K562 (cell line): ENCODE measurements at regions not wholly inside any gene's neighbourhood (a gene's known extent, or its start where the extent isn't known, plus 50 kb on each side); places are given as distances from the start of the nearest gene placed in this dataset.
"Not testable (repeated sequence)": the region's sequence is repeated elsewhere in the genome, so short reads cannot be mapped to it uniquely, and the experiment has no call there.

Experiments
- ATAC-seq: fragments of 200-7000 bp; cut with Tn5 transposase; 3 replicates; pipeline ENCODE4 v1.9.1; 2020; ENCODE audit warnings: moderate library complexity
- BruUV-seq: library from RNA; stranded (reverse); fragments of 400-500 nt; replicated peaks from 2 replicates; lab custom pipeline; 2021; lab: Mats Ljungman, UMichigan
- CTCF ChIA-PET: fragments of 300-600 bp; formaldehyde crosslinking; extraction: SDS; loops from one replicate; lab custom pipeline; 2021; ENCODE audit warnings: low intra/inter-chr PET ratio; lab: Yijun Ruan, JAX
- POLR2A ChIA-PET: fragments of 300-600, 350-650 bp; sonication (Branson Sonifier 250); formaldehyde crosslinking; extraction: SDS; loops from one replicate; lab custom pipeline; 2021; ENCODE audit warnings: antibody characterized with exemption, inconsistent platforms; lab: Yijun Ruan, JAX
- DNase-seq, 4 experiments: peaks; one replicate each; pipeline versions ENCODE4 v3.0.0 to v3.0.0-alpha.2; 2011 to 2018; ENCODE audit warnings: low spot score in 3 of 4, mixed read lengths in 3 of 4; ENCODE audit errors: extremely low read depth in 1 of 4
- FAIRE-seq: peaks from 2 replicates; lab custom pipeline; 2011; peaks lifted over from hg19 to GRCh38; lab: Jason Lieb, UNC
- H2AFZ ChIP-seq: 2 replicates; pipeline ENCODE4 v1.6.0; 2011; ENCODE audit warnings: low read depth, low read length, control low read depth, inconsistent platforms
- H3K27ac ChIP-seq: fragments of 200-600 bp; 3 replicates; pipeline ENCODE4 v1.8.0; 2011; ENCODE audit warnings: low read depth, mild to moderate bottlenecking, control low read depth, inconsistent platforms, low read length, moderate library complexity, mixed read lengths; ENCODE audit errors: extremely low read depth
- H3K27me3 ChIP-seq, 2 experiments: fragments of 300-600 bp in 1 of 2; 2 replicates in 1 of 2; 3 replicates in 1 of 2; pipeline versions ENCODE4 v1.6.0 to v1.8.0; 2011; ENCODE audit warnings: inconsistent platforms in 2 of 2, low read length in 2 of 2, mild to moderate bottlenecking in 1 of 2, mixed read lengths in 1 of 2, moderate library complexity in 1 of 2; ENCODE audit not compliant: control insufficient read depth in 2 of 2, insufficient read depth in 2 of 2
- H3K36me3 ChIP-seq: fragments of 300-600 bp; 3 replicates; pipeline ENCODE4 v1.8.0; 2011; ENCODE audit warnings: mild to moderate bottlenecking, low read length, inconsistent platforms; ENCODE audit not compliant: control insufficient read depth, insufficient read depth
- H3K4me1 ChIP-seq, 2 experiments: fragments of 200-600 bp in 1 of 2; replicated peaks in 1 of 2; 2 replicates in 1 of 2; 3 replicates in 1 of 2; pipeline versions ENCODE4 v1.5.1 to v1.8.0; 2011; ENCODE audit warnings: inconsistent platforms in 2 of 2, low read length in 2 of 2, mild to moderate bottlenecking in 1 of 2, mixed read lengths in 1 of 2, moderate library complexity in 1 of 2; ENCODE audit not compliant: control insufficient read depth in 2 of 2, insufficient read depth in 2 of 2
- H3K4me2 ChIP-seq: 2 replicates; pipeline ENCODE4 v1.6.1; 2011; ENCODE audit warnings: low read length, control low read depth, inconsistent platforms, mixed read lengths; ENCODE audit not compliant: insufficient read depth
- H3K4me3 ChIP-seq: fragments of 200-600 bp; sonication (generic), shearing (Covaris generic); 2 replicates; pipeline ENCODE4 v1.5.1; 2016; ENCODE audit warnings: control low read depth, inconsistent platforms
- H3K79me2 ChIP-seq: fragments of 200-600 bp; 3 replicates; pipeline ENCODE4 v1.8.0; 2011; ENCODE audit warnings: low read length, inconsistent platforms; ENCODE audit not compliant: control insufficient read depth, insufficient read depth
- H3K9ac ChIP-seq, 2 experiments: 2 replicates each; pipeline versions ENCODE4 v1.6.0 to v1.6.1; 2011; ENCODE audit warnings: low read depth in 2 of 2, low read length in 2 of 2, control low read depth in 1 of 2, inconsistent platforms in 1 of 2, mild to moderate bottlenecking in 1 of 2, mixed read lengths in 1 of 2; ENCODE audit not compliant: insufficient read depth in 1 of 2
- H3K9me1 ChIP-seq: one replicate; pipeline ENCODE4 v1.6.0; 2011; ENCODE audit warnings: inconsistent platforms, mild to moderate bottlenecking, low read length, moderate library complexity; ENCODE audit not compliant: control insufficient read depth, insufficient read depth
- H3K9me3 ChIP-seq: replicated peaks from 2 replicates; pipeline ENCODE4 v1.5.1; 2011; ENCODE audit warnings: low read depth, low read length, inconsistent platforms; ENCODE audit not compliant: control insufficient read depth, insufficient read depth
- H4K20me1 ChIP-seq: replicated peaks from 2 replicates; pipeline ENCODE4 v1.6.1; 2011; ENCODE audit warnings: low read length, inconsistent platforms, mixed read lengths; ENCODE audit not compliant: control insufficient read depth, insufficient read depth
- WGBS: fragments of 100-300 bp; shearing (Covaris generic); methylation state at CpG from one replicate; pipeline ENCODE4 v1.1.6; 2016; ENCODE audit warnings: low coverage, mixed read lengths; ENCODE audit not compliant: insufficient coverage; ENCODE audit errors: missing lambda C conversion rate; 5-methylcytosine and 5-hydroxymethylcytosine counted together
- in situ Hi-C: fragments of 300-500 bp; cut with MboI; formaldehyde crosslinking; loops from 4 replicates; pipeline ENCODE4 v1.15.0; 2018; ENCODE audit warnings: inconsistent platforms, mixed read lengths
- intact Hi-C: fragments of 100-400 bp; cut with micrococcal nuclease; formaldehyde crosslinking; loops from 2 replicates; pipeline ENCODE4 v1.14.2; 2022
- TF ChIP-seq, protein P1 (sequence below), 3 experiments: IDR thresholded peaks in 2 of 3; conservative IDR thresholded peaks in 1 of 3; 2 replicates each; pipeline ENCODE4 v1.5.1; 2011 to 2012; ENCODE audit warnings: low read length in 3 of 3, mild to moderate bottlenecking in 3 of 3, control low read depth in 2 of 3, improper control_type of control experiment in 1 of 3, inconsistent platforms in 1 of 3, low read depth in 1 of 3, mixed read lengths in 1 of 3, moderate library complexity in 1 of 3; ENCODE audit not compliant: insufficient read depth in 2 of 3

DNA sequence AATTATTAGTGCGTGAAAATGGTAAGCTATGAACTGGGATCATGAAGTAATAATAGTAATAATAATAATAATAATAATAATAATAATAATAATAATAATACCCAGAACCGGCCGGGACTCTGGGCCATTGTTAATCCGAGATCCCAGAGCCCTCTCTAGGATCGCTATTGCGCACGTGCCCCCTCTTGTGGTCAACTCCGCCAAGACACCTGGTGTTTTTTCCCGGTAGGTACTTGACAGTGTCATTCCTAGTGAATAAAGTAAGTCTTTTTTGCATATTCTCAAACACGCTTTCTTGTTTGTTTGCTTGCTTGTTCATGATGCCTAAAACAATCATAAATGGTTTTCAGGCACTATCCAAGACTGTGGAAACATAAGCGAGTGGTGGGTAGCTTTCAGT lies 513.7 kb downstream of the RPIA start:
- in situ Hi-C loops, H3K9ac ChIP-seq, H3K4me3 ChIP-seq, H3K27ac ChIP-seq, H3K9me3 ChIP-seq, H2AFZ ChIP-seq, H3K4me2 ChIP-seq, H4K20me1 ChIP-seq, H3K9me1 ChIP-seq, intact Hi-C loops, POLR2A ChIA-PET, H3K36me3 ChIP-seq, H3K4me1 ChIP-seq, BruUV-seq, H3K27me3 ChIP-seq, CTCF ChIA-PET, H3K79me2 ChIP-seq: not testable (repeated sequence)
- WGBS, result under 1% methylated on average over 11 of the region's 11 CpGs
- TF ChIP-seq, protein P1, sequence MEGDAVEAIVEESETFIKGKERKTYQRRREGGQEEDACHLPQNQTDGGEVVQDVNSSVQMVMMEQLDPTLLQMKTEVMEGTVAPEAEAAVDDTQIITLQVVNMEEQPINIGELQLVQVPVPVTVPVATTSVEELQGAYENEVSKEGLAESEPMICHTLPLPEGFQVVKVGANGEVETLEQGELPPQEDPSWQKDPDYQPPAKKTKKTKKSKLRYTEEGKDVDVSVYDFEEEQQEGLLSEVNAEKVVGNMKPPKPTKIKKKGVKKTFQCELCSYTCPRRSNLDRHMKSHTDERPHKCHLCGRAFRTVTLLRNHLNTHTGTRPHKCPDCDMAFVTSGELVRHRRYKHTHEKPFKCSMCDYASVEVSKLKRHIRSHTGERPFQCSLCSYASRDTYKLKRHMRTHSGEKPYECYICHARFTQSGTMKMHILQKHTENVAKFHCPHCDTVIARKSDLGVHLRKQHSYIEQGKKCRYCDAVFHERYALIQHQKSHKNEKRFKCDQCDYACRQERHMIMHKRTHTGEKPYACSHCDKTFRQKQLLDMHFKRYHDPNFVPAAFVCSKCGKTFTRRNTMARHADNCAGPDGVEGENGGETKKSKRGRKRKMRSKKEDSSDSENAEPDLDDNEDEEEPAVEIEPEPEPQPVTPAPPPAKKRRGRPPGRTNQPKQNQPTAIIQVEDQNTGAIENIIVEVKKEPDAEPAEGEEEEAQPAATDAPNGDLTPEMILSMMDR (IDR thresholded peaks at IDR 0.05 in 2 of 3, conservative IDR thresholded peaks at IDR 0.05 in 1 of 3; ENCODE audit: insufficient read depth in 2 of 3, low read depth in 1 of 3, low read length in 3 of 3), result peak; percentile 43 to 54 (median 54); a peak in 5 of 6 replicates
- FAIRE-seq, result peak; percentile 81
- DNase-seq, result peak; percentile 32 to 50 (median 48)
- ATAC-seq, result peak; percentile 89

DNA sequence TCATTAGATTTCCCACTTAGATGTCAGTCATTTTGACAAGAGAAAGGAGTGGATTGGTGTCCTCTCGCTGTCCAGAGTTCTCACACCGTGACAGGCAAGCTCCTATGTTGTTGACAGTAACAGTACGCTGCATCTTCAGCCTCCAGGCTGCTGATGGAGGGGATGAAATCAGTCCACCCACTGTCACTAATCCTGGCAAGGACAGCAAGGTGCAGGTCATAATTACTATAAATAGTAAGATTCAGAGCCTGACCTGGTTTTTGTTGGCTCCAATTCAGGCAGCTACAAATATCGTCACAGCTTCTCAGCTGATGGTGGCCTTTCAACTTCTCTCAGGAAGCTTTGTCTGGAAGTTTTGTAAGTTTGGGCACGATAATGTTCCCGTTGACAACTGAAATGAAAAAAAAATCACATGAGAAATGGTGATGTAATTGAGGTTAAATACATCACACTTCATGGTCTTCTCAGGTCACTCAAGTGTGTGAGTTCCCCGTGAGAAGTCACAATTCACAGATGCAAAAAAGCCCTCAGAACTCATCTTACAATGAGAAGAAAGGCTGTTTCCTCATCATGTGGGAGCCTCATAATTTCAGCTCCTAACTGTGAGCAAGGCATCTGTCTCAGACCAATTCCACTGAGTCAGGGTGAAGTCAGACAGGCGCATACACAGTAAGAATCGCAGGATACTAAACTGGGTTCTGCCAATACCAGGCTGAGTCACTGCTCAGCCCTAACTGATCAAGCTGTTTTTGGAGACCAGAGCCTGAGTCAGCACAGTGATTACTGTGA lies 516.9 kb downstream of the RPIA start:
- H3K9me1 ChIP-seq, H3K4me2 ChIP-seq, H3K27ac ChIP-seq, H3K27me3 ChIP-seq, H3K9me3 ChIP-seq, intact Hi-C loops, H3K4me3 ChIP-seq, DNase-seq, H4K20me1 ChIP-seq, FAIRE-seq, POLR2A ChIA-PET, ATAC-seq, H3K79me2 ChIP-seq, BruUV-seq, H3K36me3 ChIP-seq, in situ Hi-C loops, CTCF ChIA-PET, H2AFZ ChIP-seq, H3K4me1 ChIP-seq, H3K9ac ChIP-seq: not testable (repeated sequence)
- WGBS, result 1% methylated on average over 8 of the region's 9 CpGs

DNA sequence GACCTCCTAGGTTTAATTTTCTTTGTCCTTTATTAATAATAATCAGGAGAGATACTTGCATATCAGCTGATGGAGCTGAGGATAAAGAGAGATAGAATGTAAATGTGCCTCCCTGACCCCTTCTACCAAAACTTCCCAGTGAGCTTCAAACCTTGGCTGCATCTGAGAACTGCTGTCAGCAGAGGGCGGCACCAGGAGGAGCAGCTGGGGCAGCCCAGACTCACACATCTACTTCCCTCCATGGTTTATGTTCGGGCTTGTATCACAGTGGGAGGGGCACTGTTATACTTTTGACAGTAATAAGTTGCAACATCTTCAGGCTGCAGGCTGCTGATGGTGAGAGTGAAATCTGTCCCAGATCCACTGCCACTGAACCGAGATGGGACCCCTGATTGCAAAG lies 521.7 kb downstream of the RPIA start:
- WGBS, result 0% methylated on average over 3 of the region's 3 CpGs
- ATAC-seq (peak; percentile 68; the same call in 2 of the 3 replicates), DNase-seq (peak in 1 of 4 experiments; percentile 6)
- H3K36me3 ChIP-seq, H3K4me1 ChIP-seq, in situ Hi-C loops, intact Hi-C loops, H3K27ac ChIP-seq, FAIRE-seq, H2AFZ ChIP-seq, H4K20me1 ChIP-seq, CTCF ChIA-PET, H3K27me3 ChIP-seq, H3K9ac ChIP-seq, H3K4me3 ChIP-seq, BruUV-seq, POLR2A ChIA-PET, H3K79me2 ChIP-seq, H3K4me2 ChIP-seq, H3K9me3 ChIP-seq, H3K9me1 ChIP-seq: not testable (repeated sequence)
